Neural cell (in vitro differentiated cells): ENCODE measurements at regions not wholly inside any gene's neighbourhood (a gene's known extent, or its start where the extent isn't known, plus 50 kb on each side); places are given as distances from the start of the nearest gene placed in this dataset.

Experiments used
- H2AFZ ChIP-seq: fragments of 200-600, 300-800 bp; sonication (generic), shearing (Covaris generic); 2 replicates; pipeline ENCODE4 v1.6.0; 2014; ENCODE audit warnings: low read depth, mild to moderate bottlenecking, antibody characterized with exemption, low read length, moderate library complexity
- H3F3A ChIP-seq: fragments of 200-600 bp; shearing (Covaris generic); 2 replicates; pipeline ENCODE4 v1.6.1; 2016; ENCODE audit warnings: mild to moderate bottlenecking, moderate library complexity, mixed read lengths, antibody characterized with exemption, low read length; ENCODE audit not compliant: insufficient read depth, poor library complexity, severe bottlenecking
- H3K27ac ChIP-seq: fragments of 200-600, 300-800 bp; sonication (generic), shearing (Covaris generic); 2 replicates; pipeline ENCODE4 v1.5.1; 2014; ENCODE audit warnings: mild to moderate bottlenecking, low read length, moderate library complexity
- H3K27me3 ChIP-seq: fragments of 300-800, 200-600 bp; sonication (generic), shearing (Covaris generic); 2 replicates; pipeline ENCODE4 v1.6.0; 2014; ENCODE audit warnings: mild to moderate bottlenecking, low read depth, low read length, moderate library complexity; ENCODE audit not compliant: insufficient read depth
- H3K36me3 ChIP-seq: fragments of 300-800, 200-600 bp; sonication (generic), shearing (Covaris generic); 2 replicates; pipeline ENCODE4 v1.5.1; 2014; ENCODE audit warnings: mild to moderate bottlenecking, antibody characterized with exemption, low read length, moderate library complexity; ENCODE audit not compliant: insufficient read depth
- H3K4me2 ChIP-seq: fragments of 300-800, 200-600 bp; sonication (generic), shearing (Covaris generic); 2 replicates; pipeline ENCODE4 v1.6.0; 2014; ENCODE audit warnings: mild to moderate bottlenecking, low read length
- H3K4me3 ChIP-seq: fragments of 300-800, 200-600 bp; sonication (generic), shearing (Covaris generic); 2 replicates; pipeline ENCODE4 v1.5.1; 2014; ENCODE audit warnings: mild to moderate bottlenecking, low read length, moderate library complexity
- H3K79me2 ChIP-seq: fragments of 200-600 bp; shearing (Covaris generic); replicated peaks from 2 replicates; pipeline ENCODE4 v1.6.0; 2014; ENCODE audit warnings: mild to moderate bottlenecking, low read length, moderate library complexity; ENCODE audit not compliant: insufficient read depth
- H3K9ac ChIP-seq: fragments of 300-800, 200-600 bp; sonication (generic), shearing (Covaris generic); 2 replicates; pipeline ENCODE4 v1.6.1; 2016; ENCODE audit warnings: mild to moderate bottlenecking, low read length, mixed read lengths
- H3K9me2 ChIP-seq: fragments of 200-600 bp; shearing (Covaris generic); 2 replicates; pipeline ENCODE4 v1.6.1; 2016; ENCODE audit warnings: mild to moderate bottlenecking, low read length, mixed read lengths; ENCODE audit not compliant: insufficient read depth
- H3K9me3 ChIP-seq: fragments of 200-600, 300-800 bp; sonication (generic), shearing (Covaris generic); 2 replicates; pipeline ENCODE4 v1.6.1; 2016; ENCODE audit warnings: mild to moderate bottlenecking, mixed run types, low read length, moderate library complexity, mixed read lengths
- H4K20me1 ChIP-seq: fragments of 200-600 bp; shearing (Covaris generic); 2 replicates; pipeline ENCODE4 v1.6.1; 2016; ENCODE audit warnings: mild to moderate bottlenecking, mixed run types; ENCODE audit not compliant: insufficient read depth
- CTCF ChIP-seq: fragments of 450-650 bp; IDR thresholded peaks from 2 replicates; pipeline ENCODE4 v1.5.1; 2014; ENCODE audit warnings: antibody characterized with exemption, mild to moderate bottlenecking, moderate library complexity; ENCODE audit not compliant: poor library complexity, severe bottlenecking
- EP300 ChIP-seq: fragments of 450-650 bp; conservative IDR thresholded peaks from 2 replicates; pipeline ENCODE4 v1.6.1; 2014; ENCODE audit warnings: antibody characterized with exemption, mild to moderate bottlenecking, moderate library complexity; ENCODE audit not compliant: poor library complexity, severe bottlenecking
- EZH2 ChIP-seq: fragments of 200-600, 300-800 bp; shearing (Covaris generic), sonication (generic); IDR thresholded peaks from 2 replicates; pipeline ENCODE4 v1.6.1; 2014; ENCODE audit warnings: antibody characterized with exemption, low read length, borderline replicate concordance, mild to moderate bottlenecking; ENCODE audit not compliant: insufficient read depth, poor library complexity, severe bottlenecking
- MXI1 ChIP-seq: fragments of 450-650 bp; conservative IDR thresholded peaks from 2 replicates; pipeline ENCODE4 v1.6.1; 2014; ENCODE audit warnings: antibody characterized with exemption, mild to moderate bottlenecking; ENCODE audit not compliant: poor library complexity, severe bottlenecking
- POLR2AphosphoS5 ChIP-seq: IDR thresholded peaks from 2 replicates; pipeline ENCODE4 v1.6.1; 2012
- RAD21 ChIP-seq: fragments of 450-650 bp; conservative IDR thresholded peaks from 2 replicates; pipeline ENCODE4 v1.6.1; 2014; ENCODE audit warnings: antibody characterized with exemption, mild to moderate bottlenecking, moderate library complexity
- REST ChIP-seq: IDR thresholded peaks from 2 replicates; pipeline ENCODE4 v1.6.1; 2012; ENCODE audit warnings: borderline replicate concordance
- SMC3 ChIP-seq: fragments of 450-650 bp; conservative IDR thresholded peaks from 2 replicates; pipeline ENCODE4 v1.6.1; 2014; ENCODE audit warnings: antibody characterized with exemption, mild to moderate bottlenecking, moderate library complexity; ENCODE audit not compliant: poor library complexity
- TAF1 ChIP-seq: IDR thresholded peaks from 2 replicates; pipeline ENCODE4 v1.6.1; 2012; ENCODE audit warnings: low read depth

DNA sequence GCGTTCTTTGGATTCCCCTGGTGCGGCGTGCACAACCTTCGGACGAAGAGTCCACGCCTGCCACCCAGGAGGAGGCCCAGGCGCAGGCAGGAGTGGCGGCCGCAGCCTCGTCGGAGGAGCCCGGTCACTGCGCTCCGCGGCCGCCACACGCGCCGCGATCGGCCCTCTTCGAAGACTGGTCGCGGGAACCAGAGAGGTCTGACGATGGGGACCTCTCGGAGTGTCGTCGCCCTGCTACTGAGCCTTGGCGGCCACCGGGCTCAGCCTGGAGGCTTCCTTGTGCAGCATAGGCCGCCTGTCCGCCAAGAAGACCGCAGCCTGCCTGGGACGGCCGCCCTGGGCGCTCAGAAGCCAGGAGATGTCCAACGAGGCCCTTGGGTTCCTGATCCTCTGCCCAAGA, 112.5 kb upstream of the SELENOP start:
- Histone ChIP-seq H3F3A (no peaks in the 10 kb centered on the region), H3K79me2 (no peaks in the 10 kb centered on the region), H3K4me2 (no peak overlapping the region), H4K20me1 (no peaks in the 10 kb centered on the region), H3K27me3 (no peaks in the 10 kb centered on the region), H3K9me3 (no peaks in the 10 kb centered on the region), H3K36me3 (no peaks in the 10 kb centered on the region), H2AFZ (no peak overlapping the region), H3K9me2 (no peaks in the 10 kb centered on the region), H3K4me3 (no peak overlapping the region), H3K27ac (no peak overlapping the region), H3K9ac (no peak overlapping the region)
- TF ChIP-seq EP300 (no peak), REST (no peak), MXI1 (no peak), POLR2AphosphoS5 (no peak), RAD21 (no peak), EZH2 (no peak), TAF1 (no peak), SMC3 (no peak)

DNA sequence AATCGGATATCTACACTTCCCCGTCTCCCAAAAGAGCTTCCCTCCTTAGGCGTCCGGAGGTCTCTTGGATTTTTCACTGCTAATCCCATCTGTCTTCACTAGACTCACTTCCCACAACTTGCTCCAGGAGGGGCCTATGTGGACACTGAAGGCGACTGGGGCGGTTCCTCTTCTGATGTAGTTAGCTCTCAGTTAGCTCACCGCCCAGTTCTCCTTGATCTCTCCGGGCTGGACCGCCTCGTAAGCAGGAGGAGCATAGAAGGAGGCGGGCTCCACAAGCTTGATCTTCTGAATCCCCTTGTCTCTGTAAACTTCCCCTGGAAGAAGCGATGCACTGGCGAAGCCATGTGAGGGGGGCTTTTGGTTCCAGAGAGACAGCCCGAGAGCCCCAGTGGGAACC, 112.0 kb upstream of the SELENOP start:
- TF ChIP-seq MXI1 = no peak
- no peak for TF ChIP-seq TAF1
- no peak for TF ChIP-seq EP300
- TF ChIP-seq POLR2AphosphoS5 = no peak
- no peak for TF ChIP-seq RAD21
- no peak for TF ChIP-seq SMC3
- no peak for TF ChIP-seq REST
- no peak for TF ChIP-seq EZH2
- no peak for TF ChIP-seq CTCF
- Histone ChIP-seq H3K9me2 (no peaks in the 10 kb centered on the region), H3K4me2 (no peak overlapping the region), H3K4me3 (no peak overlapping the region), H3K27me3 (no peaks in the 10 kb centered on the region), H3K36me3 (no peaks in the 10 kb centered on the region), H3K27ac (no peak overlapping the region), H3K9me3 (no peaks in the 10 kb centered on the region), H3K79me2 (no peaks in the 10 kb centered on the region), H4K20me1 (no peaks in the 10 kb centered on the region), H2AFZ (no peak overlapping the region), H3F3A (no peaks in the 10 kb centered on the region), H3K9ac (no peak overlapping the region)
